Esophagus muscularis mucosa (tissue), 2 donors: ENCODE measurements at regions not wholly inside any gene's neighbourhood (a gene's known extent, or its start where the extent isn't known, plus 50 kb on each side); places are given as distances from the start of the nearest gene placed in this dataset.

Experiments
- EP300 ChIP-seq: sonication (generic); formaldehyde crosslinking; IDR thresholded peaks from one replicate; pipeline ENCODE4 v1.6.1; 2017; ENCODE audit warnings: antibody characterized with exemption
- POLR2A ChIP-seq: fragments of 450-650 bp; IDR thresholded peaks from one replicate; pipeline ENCODE4 v1.6.1; 2017; ENCODE audit warnings: antibody characterized with exemption, moderate library complexity, mild to moderate bottlenecking, low read depth

DNA sequence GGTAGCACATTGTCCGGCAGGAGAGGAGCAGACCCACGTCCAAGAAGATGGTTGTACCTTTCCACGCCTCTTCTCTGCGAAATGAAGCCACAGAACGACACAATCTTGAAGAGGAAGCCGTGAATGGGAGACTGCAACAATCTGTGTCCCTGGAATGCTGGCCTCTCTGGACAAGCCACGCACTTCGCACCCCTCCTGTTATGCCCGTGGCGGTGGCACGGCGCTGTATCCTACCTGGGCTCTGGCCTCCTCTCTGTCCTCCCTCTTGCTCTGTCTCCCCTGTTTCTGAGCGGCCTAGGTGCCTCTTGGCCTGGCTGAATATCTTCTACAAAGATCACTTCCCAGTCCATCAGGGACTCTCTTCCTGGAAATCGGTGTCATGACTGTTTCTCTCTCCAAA is 717.8 kb downstream of the KCNJ18 start:
- TF ChIP-seq POLR2A: no peak
- TF ChIP-seq EP300: no peak
